Activated T-helper 17 cell treated with anti-CD3 and anti-CD28 coated beads, Interleukin-2, amount 50 U/mL, for 72 hours (primary cell): ENCODE measurements at regions not wholly inside any gene's neighbourhood (a gene's known extent, or its start where the extent isn't known, plus 50 kb on each side); places are given as distances from the start of the nearest gene placed in this dataset.
"Not testable (repeated sequence)": the region's sequence is repeated elsewhere in the genome, so short reads cannot be mapped to it uniquely, and the experiment has no call there.

Experiments used
- ATAC-seq: fragments of 150-1000 bp; cut with Tn5 transposase; replicated peaks from 2 replicates; pipeline ENCODE4 v1.10.0; 2021; ENCODE audit warnings: mild to moderate bottlenecking, moderate library complexity
- H3K27ac Mint-ChIP-seq: one replicate; pipeline ENCODE4 v1.8.0; 2022; ENCODE audit warnings: mixed read lengths
- H3K27me3 Mint-ChIP-seq: one replicate; pipeline ENCODE4 v1.8.0; 2022; ENCODE audit warnings: mixed read lengths
- H3K36me3 Mint-ChIP-seq: one replicate; pipeline ENCODE4 v1.8.0; 2022; ENCODE audit warnings: low read depth, mild to moderate bottlenecking, mixed read lengths
- H3K4me1 Mint-ChIP-seq: one replicate; pipeline ENCODE4 v1.8.0; 2022; ENCODE audit warnings: mixed read lengths
- H3K4me3 Mint-ChIP-seq: one replicate; pipeline ENCODE4 v1.8.0; 2022; ENCODE audit warnings: mild to moderate bottlenecking, mixed read lengths
- H3K9me3 Mint-ChIP-seq: one replicate; pipeline ENCODE4 v1.8.0; 2022; ENCODE audit warnings: mixed read lengths

DNA sequence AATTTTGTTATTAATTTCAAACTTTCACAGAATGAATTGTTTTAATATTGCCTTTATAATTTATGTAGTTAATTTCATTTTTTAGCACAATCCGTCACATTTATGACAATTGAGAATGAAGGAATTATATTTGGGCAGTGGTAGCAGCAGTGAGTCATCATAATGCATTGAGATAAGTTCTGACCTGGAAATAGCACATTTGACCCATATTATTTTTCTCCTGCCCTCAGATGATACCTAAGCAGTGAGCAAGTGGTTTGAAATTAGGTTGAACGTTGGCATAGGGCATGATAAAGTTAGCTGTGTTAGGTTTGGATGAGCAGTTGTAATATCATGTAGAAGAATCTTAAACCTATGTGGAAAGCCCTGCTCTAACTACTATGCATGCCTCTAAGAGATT lies 1431.3 kb upstream of the CDH8 start:
- ATAC-seq = no peak
- no peak overlapping the region for H3K4me3 Mint-ChIP-seq
- no peak overlapping the region for H3K27ac Mint-ChIP-seq
- no peaks in the 10 kb centered on the region for H3K27me3 Mint-ChIP-seq
- no peaks in the 10 kb centered on the region for H3K36me3 Mint-ChIP-seq
- no peaks in the 10 kb centered on the region for H3K4me1 Mint-ChIP-seq
- peaks cover 32% of the 10 kb centered on the region for H3K9me3 Mint-ChIP-seq

DNA sequence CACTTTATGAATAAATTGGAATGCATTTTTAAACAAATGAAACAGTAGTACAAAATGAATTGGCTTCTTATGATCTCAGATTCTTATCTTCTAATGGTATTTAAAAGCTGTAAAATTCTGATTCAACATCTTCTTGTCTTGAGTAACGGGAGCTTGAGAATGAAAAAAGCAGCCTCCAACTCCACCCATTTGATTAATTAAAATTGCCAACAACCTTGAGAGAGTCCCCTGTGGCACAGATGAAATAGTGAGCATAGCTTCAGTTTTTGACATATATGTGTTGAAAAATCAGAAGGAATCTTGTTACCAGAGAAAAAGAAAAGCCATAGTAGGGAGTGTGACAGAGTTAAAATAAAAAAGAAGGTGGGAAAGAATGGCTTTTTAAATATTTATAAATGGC lies 1426.1 kb upstream of the CDH8 start:
- ATAC-seq = no peak
- Mint-ChIP-seq H3K36me3 (no peaks in the 10 kb centered on the region), H3K9me3 (peaks cover 37% of the 10 kb centered on the region), H3K27me3 (no peaks in the 10 kb centered on the region), H3K4me3 (no peak overlapping the region), H3K4me1 (no peaks in the 10 kb centered on the region), H3K27ac (no peak overlapping the region)

DNA sequence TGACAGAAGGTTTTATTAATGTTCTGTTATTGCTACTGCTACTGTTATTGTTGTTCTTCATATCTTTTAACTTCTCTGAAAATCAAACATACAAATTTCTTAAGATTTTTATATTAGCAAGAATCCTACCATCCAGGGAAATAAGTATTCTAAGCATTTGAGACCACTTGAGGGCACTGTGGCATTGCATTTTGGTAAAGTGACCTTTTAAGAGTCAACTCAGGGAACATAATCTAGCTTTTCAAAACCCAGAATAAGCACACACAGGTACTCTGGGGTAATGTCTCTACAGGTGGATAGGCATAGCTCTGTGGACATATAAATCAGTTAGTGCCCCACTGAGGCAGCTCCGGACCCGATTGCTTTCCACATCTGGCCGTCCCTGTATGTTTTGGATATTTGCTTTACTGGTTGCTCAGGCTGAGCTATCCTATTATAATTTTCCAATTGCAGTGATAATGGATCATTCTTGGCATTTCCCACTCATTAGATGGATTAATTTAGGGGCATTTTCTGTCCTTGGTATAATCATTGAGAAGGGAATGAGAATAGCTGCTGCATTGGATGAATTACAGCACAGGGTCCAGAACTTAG lies 1425.1 kb upstream of the CDH8 start:
- Mint-ChIP-seq H3K4me3 (no peak overlapping the region), H3K36me3 (no peaks in the 10 kb centered on the region), H3K27ac (no peak overlapping the region), H3K4me1 (no peaks in the 10 kb centered on the region), H3K9me3 (peaks cover 42% of the 10 kb centered on the region), H3K27me3 (no peaks in the 10 kb centered on the region)
- no peak for ATAC-seq

DNA sequence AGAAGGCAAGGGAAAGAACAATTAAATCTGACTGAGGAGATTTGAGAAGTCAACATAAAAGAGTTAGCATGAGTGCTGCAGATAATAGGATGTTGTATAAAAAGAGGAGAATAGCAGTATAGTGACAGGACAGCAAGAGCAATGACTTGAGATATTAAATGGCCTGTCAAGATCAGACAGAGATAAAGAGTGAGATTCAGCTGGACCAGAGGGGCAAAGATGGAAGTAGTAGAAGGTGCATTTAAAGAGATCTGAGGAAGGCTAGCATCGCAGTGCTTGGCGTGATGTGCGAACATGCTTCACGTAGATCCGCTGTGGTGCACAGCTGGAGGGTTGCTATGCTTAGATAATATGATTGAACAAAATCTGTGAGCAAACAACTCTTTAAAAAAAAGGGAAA lies 1422.6 kb upstream of the CDH8 start:
- Mint-ChIP-seq H3K36me3 (no peaks in the 10 kb centered on the region), H3K9me3 (peaks cover 33% of the 10 kb centered on the region), H3K4me1 (no peaks in the 10 kb centered on the region), H3K27ac (no peak overlapping the region), H3K27me3 (no peaks in the 10 kb centered on the region), H3K4me3 (no peak overlapping the region)
- no peak for ATAC-seq

DNA sequence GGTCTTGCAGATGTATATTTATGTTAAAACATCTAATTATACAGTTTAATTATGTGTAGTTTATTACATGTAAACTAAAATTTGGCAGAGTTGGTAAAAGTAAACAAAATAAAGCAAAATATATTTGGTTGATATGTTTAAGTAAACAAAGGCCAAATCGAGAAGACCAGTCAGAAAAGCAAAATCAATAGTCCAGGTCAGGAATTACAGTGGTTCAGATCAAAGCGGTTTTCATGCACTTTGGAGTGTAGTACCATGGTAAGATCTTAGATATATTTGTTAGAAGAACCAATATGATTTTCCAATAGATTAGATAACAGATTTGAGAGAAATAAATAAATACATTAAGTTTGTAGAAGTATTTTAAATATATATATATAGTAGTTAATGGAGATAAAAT lies 1421.6 kb upstream of the CDH8 start:
- H3K4me3 Mint-ChIP-seq = no peak overlapping the region
- H3K27ac Mint-ChIP-seq = no peak overlapping the region
- peaks cover 27% of the 10 kb centered on the region for H3K9me3 Mint-ChIP-seq
- H3K4me1 Mint-ChIP-seq = no peaks in the 10 kb centered on the region
- no peaks in the 10 kb centered on the region for H3K36me3 Mint-ChIP-seq
- ATAC-seq = no peak
- no peaks in the 10 kb centered on the region for H3K27me3 Mint-ChIP-seq

DNA sequence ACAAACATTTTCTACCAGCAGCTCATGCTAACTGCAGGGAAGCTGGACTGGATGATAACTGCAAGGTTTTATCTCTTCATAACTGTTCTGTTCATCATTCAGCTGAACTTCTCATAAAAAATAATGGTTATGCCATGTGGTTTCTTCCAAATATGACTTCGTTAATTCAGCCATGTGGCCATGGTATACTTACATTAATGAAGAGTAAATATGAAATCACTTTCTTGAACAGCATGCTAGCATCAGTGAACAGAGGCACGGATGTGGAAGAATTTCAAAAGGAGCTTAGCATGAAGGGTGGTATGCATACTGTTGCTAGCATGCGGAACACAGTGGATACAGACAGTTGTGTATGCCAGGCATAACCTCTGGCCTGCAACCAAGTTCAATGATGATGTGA lies 1417.0 kb upstream of the CDH8 start:
- ATAC-seq = no peak
- Mint-ChIP-seq H3K4me1 (no peaks in the 10 kb centered on the region), H3K27ac (no peak overlapping the region)

DNA sequence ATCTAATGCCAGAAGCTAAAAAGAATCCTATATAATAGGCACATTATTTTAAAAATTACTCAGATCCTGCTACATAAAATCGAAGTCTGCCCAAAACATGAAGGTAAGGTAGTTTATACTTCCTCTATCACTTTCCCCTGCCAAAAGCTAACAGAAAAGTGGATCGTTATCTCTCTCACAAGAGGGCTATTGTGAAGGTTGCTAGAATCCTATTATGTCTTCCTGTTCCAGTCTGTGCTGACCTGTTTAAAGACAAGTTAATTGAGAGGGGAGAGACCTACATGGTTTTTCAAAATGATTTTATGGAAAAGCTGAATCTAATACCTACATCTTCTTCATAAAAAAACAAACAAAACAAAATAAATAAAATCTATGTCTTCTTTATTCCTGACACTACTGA lies 1410.9 kb upstream of the CDH8 start:
- Mint-ChIP-seq H3K27ac (no peak overlapping the region), H3K27me3 (no peaks in the 10 kb centered on the region), H3K4me1 (no peaks in the 10 kb centered on the region), H3K9me3 (peaks cover 21% of the 10 kb centered on the region), H3K4me3 (no peak overlapping the region), H3K36me3 (no peaks in the 10 kb centered on the region)
- no peak for ATAC-seq

More for the DNA sequence above, 1417.0 kb upstream of the CDH8 start:
- H3K9me3 Mint-ChIP-seq = peaks cover 26% of the 10 kb centered on the region
- no peaks in the 10 kb centered on the region for H3K27me3 Mint-ChIP-seq
- no peak overlapping the region for H3K4me3 Mint-ChIP-seq
- H3K36me3 Mint-ChIP-seq = no peaks in the 10 kb centered on the region

DNA sequence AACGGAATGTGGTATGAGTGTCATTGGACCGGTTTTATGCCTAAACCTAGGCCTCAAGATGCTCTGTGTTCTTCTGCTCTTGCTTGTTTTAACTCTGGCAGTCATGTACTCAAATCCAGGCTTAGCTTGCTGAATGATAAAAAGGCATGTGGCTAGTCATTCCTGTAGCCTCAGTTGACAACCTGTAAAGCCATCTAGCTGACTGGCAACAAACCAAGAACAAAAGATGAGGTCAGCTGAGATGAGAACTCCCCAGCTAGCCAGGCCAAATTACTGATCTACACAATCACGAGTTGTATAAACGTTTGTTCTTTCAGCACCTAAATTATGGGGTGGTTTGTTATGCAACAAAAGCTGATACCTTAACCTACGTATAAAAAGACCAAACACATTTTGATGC lies 1406.0 kb upstream of the CDH8 start:
- Mint-ChIP-seq H3K4me3 (no peak overlapping the region), H3K4me1 (no peaks in the 10 kb centered on the region), H3K27me3 (no peaks in the 10 kb centered on the region), H3K36me3 (no peaks in the 10 kb centered on the region), H3K27ac (no peak overlapping the region), H3K9me3 (peaks cover 16% of the 10 kb centered on the region)
- no peak for ATAC-seq

DNA sequence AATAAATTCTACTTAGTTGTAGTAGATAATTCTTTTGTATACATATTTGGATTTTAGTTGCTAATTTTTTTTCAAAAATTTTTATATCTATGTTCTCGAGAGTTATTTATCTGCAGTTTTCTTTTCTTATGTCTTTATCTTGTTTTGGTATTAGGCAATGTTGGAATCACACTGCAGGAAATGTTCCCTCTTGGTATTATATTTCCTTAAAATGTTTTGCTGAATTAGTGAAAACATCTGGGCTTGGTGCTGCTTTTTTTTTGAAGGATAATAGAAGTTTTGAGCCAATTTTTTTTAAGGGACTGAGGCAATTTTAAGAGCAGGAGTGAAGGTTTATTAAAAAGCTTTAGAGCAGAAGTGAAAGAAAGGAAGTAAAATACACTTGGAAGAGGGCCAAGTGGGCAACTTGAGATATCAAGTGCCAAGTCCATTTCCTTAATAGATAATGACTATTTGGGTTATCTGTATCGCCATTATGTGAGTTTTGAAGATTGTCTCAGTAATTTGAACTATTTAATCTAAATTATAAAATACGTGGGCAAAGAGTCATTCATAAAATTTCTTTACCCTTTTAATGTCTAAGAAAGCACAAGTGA lies 1390.1 kb upstream of the CDH8 start:
- Mint-ChIP-seq H3K9me3 (peaks cover 16% of the 10 kb centered on the region), H3K27me3 (no peaks in the 10 kb centered on the region), H3K27ac (no peak overlapping the region), H3K4me1 (no peaks in the 10 kb centered on the region), H3K36me3 (no peaks in the 10 kb centered on the region), H3K4me3 (no peak overlapping the region)
- ATAC-seq = no peak

DNA sequence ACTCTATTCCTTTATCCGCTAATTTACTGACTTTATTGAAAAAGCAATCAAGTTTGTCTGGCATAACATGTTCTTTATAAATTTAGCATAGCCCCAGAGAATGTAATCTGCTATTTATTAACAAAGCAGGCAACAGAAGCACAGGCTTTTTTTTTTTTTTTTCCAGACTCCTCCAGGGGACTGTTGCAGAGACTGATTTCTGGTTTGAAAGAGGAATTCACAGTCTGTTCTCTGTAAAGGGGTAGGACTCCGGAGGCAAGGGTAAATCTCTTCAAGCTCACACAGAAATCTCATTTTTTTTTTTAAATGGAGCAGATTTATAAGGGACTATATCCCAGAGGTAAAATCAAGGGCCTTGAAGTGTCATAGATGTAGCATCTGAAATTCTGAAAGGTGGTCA lies 1386.5 kb upstream of the CDH8 start:
- Mint-ChIP-seq H3K4me1 (no peaks in the 10 kb centered on the region), H3K27me3 (no peaks in the 10 kb centered on the region), H3K9me3 (peaks cover 16% of the 10 kb centered on the region), H3K36me3 (no peaks in the 10 kb centered on the region), H3K27ac (no peak overlapping the region), H3K4me3 (no peak overlapping the region)
- no peak for ATAC-seq

DNA sequence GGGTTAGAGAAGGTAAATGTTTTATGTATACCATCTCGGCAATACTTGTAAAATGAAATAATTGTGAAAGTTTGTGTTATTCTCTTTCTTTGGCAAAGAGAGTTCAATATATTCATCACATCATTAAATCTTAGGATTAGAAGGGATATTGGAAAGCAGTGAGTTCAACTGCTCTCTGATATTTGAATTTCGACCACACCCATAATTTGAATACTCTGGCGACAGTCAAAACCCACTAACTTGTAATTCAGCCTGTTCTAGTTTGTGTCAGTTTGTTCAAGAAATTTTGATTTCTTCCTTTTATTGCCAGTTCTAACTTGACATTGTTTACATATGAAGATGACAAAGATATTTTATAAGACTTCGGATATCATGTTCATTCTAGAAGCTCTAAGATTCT lies 1380.5 kb upstream of the CDH8 start:
- Mint-ChIP-seq H3K9me3 (peaks cover 7% of the 10 kb centered on the region), H3K4me3 (no peak overlapping the region), H3K36me3 (no peaks in the 10 kb centered on the region), H3K27ac (no peak overlapping the region), H3K27me3 (no peaks in the 10 kb centered on the region), H3K4me1 (no peaks in the 10 kb centered on the region)
- ATAC-seq = no peak

DNA sequence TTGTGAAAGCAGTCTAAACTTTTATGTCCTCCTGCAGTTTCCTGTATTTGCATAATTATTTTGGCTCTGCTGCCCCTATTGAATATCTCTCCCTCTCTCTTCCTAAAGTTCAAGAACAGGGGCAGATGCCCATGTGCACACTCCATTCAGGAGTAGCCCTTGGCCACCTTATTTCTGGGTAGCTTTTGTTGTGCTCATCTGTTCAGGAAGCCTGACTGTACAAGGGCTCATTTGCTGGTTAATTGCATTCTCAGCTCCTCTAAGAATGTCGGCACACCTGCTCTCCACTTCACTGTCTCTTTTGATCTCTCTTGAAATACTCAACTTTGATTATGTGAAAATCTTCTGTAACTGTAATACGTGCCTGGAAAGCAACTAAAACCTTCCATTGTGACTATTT lies 1378.8 kb upstream of the CDH8 start:
- peaks cover 7% of the 10 kb centered on the region for H3K9me3 Mint-ChIP-seq
- no peak overlapping the region for H3K4me3 Mint-ChIP-seq
- H3K27me3 Mint-ChIP-seq = no peaks in the 10 kb centered on the region
- ATAC-seq = no peak
- H3K36me3 Mint-ChIP-seq = no peaks in the 10 kb centered on the region
- no peak overlapping the region for H3K27ac Mint-ChIP-seq
- no peaks in the 10 kb centered on the region for H3K4me1 Mint-ChIP-seq

DNA sequence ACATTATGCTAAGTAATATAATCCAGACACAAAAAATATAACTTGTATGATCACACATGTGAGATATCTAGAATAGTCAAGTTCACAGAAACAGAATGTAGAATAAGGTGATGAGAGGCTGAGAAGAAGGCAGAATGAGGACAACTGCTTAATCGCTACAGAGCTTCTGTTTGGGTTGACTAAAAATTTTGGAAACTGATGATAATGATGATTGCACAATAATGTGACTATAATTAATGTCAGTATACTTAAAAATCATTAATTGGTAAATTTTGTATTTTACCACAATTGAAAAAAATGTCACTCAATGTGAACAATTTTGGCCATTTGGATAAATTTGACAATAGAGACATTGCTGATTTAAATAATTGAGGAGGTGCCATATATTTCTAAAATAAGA lies 1374.4 kb upstream of the CDH8 start:
- H3K9me3 Mint-ChIP-seq = peaks cover 3% of the 10 kb centered on the region
- no peaks in the 10 kb centered on the region for H3K27me3 Mint-ChIP-seq
- H3K4me1 Mint-ChIP-seq = no peaks in the 10 kb centered on the region
- ATAC-seq = no peak
- H3K4me3 Mint-ChIP-seq = no peak overlapping the region
- no peaks in the 10 kb centered on the region for H3K36me3 Mint-ChIP-seq
- H3K27ac Mint-ChIP-seq = no peak overlapping the region

DNA sequence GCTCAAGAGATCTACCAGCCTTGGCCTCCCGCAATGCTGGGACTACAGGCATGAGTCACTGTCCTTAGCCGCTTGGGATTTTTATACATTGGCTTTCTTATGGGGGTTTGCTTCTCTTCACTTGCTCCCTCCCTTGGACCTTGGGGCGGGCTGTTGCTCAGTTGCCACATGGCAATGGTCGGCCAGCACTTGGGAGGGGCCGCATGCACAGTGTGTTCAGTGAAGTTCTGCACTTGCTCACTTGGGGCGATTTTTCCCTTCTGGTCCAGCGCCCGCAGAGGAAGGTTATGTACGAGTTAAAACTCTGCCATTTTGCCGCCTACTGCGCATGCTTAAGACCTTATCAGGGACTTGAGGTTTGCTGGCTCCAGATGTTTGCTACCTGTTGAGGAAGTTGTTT lies 1367.6 kb upstream of the CDH8 start:
- H3K27me3 Mint-ChIP-seq = no peaks in the 10 kb centered on the region
- no peak overlapping the region for H3K27ac Mint-ChIP-seq
- no peaks in the 10 kb centered on the region for H3K36me3 Mint-ChIP-seq
- peaks cover 18% of the 10 kb centered on the region for H3K9me3 Mint-ChIP-seq
- no peaks in the 10 kb centered on the region for H3K4me1 Mint-ChIP-seq
- H3K4me3 Mint-ChIP-seq = no peak overlapping the region
- no peak for ATAC-seq

DNA sequence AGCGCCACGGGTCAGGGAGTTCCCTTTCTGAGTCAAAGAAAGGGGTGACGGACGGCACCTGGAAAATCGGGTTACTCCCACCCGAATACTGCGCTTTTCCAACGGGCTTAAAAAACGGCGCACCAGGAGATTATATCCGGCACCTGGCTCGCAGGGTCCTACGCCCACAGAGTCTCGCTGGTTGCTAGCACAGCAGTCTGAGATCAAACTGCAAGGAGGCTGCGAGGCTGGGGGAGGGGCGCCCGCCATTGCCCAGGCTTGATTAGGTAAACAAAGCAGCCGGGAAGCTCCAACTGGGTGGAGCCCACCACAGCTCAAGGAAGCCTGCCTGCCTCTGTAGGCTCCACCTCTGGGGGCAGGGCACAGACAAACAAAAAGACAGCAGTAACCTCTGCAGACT lies 1352.0 kb upstream of the CDH8 start:
- not testable (repeated sequence) for H3K4me1 Mint-ChIP-seq, H3K27ac Mint-ChIP-seq, H3K27me3 Mint-ChIP-seq, H3K36me3 Mint-ChIP-seq, H3K4me3 Mint-ChIP-seq, ATAC-seq, H3K9me3 Mint-ChIP-seq
